OCI-LY3 (cell line): ENCODE measurements at regions not wholly inside any gene's neighbourhood (a gene's known extent, or its start where the extent isn't known, plus 50 kb on each side); places are given as distances from the start of the nearest gene placed in this dataset.

Experiments used
- EZH2phosphoT487 ChIP-seq: fragments of 200-600 bp; shearing (Covaris generic); IDR thresholded peaks from 2 replicates; pipeline ENCODE4 v1.6.1; 2018; ENCODE audit warnings: antibody characterized with exemption, mixed run types, low read depth
- TF ChIP-seq, protein P1 (sequence below): fragments of 200-600, 300-600 bp; sonication (generic); IDR thresholded peaks from 2 replicates; pipeline ENCODE4 v1.5.1; 2014; ENCODE audit warnings: antibody characterized with exemption, low read length, low read depth

DNA sequence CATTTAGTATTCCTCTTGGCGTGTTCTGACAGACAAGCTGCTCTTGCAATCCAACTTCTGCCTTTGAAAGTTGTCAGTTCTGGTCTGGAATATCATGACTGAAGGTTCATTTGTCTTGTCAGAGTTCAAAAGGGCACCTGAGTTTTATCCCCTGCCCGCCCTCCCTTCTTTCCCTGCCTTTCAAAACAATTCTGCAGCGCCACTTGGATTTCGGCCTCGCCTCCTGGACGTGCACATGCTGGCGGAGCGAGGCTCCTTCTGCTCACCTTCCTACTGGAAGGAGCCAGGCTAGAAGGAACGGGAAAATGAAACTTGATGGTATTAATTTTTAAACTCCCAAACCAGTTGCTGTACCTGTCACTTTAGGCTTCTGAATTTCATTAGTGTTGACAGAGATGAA, 55.7 kb upstream of the HDGFL1 start:
- TF ChIP-seq, protein P1, sequence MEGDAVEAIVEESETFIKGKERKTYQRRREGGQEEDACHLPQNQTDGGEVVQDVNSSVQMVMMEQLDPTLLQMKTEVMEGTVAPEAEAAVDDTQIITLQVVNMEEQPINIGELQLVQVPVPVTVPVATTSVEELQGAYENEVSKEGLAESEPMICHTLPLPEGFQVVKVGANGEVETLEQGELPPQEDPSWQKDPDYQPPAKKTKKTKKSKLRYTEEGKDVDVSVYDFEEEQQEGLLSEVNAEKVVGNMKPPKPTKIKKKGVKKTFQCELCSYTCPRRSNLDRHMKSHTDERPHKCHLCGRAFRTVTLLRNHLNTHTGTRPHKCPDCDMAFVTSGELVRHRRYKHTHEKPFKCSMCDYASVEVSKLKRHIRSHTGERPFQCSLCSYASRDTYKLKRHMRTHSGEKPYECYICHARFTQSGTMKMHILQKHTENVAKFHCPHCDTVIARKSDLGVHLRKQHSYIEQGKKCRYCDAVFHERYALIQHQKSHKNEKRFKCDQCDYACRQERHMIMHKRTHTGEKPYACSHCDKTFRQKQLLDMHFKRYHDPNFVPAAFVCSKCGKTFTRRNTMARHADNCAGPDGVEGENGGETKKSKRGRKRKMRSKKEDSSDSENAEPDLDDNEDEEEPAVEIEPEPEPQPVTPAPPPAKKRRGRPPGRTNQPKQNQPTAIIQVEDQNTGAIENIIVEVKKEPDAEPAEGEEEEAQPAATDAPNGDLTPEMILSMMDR = no peak
- no peak for TF ChIP-seq EZH2phosphoT487
